GM21447 (cell line): ENCODE measurements at regions not wholly inside any gene's neighbourhood (a gene's known extent, or its start where the extent isn't known, plus 50 kb on each side); places are given as distances from the start of the nearest gene placed in this dataset.
A peak's percentile ranks its signal among the peaks of the same experiment; 100 is the strongest.
"Not testable (repeated sequence)": the region's sequence is repeated elsewhere in the genome, so short reads cannot be mapped to it uniquely, and the experiment has no call there.

Experiments
- ATAC-seq: cut with Tn5 transposase; IDR thresholded peaks from one replicate; pipeline ENCODE4 v1.9.1; 2021; ENCODE audit not compliant: unreplicated experiment

DNA sequence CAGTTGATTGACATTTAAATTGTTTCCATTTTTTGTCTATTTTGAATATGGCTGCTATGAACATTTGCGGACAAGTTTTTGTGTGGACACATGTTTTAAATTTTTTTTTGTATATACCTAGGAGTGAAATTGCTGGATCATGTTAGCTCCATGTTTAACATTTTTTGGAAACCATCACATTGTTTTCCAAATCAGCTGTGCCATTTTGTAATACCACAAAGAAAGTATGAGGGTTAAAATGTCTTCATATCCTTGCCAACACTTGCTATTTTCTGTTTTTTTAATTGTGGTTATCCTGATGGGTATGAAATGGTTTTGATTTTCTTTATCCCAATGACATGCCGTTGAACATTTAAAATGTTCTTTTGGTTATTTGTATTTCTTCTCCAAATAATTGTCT is 52.1 kb downstream of the CARTPT start:
- no peak for ATAC-seq

DNA sequence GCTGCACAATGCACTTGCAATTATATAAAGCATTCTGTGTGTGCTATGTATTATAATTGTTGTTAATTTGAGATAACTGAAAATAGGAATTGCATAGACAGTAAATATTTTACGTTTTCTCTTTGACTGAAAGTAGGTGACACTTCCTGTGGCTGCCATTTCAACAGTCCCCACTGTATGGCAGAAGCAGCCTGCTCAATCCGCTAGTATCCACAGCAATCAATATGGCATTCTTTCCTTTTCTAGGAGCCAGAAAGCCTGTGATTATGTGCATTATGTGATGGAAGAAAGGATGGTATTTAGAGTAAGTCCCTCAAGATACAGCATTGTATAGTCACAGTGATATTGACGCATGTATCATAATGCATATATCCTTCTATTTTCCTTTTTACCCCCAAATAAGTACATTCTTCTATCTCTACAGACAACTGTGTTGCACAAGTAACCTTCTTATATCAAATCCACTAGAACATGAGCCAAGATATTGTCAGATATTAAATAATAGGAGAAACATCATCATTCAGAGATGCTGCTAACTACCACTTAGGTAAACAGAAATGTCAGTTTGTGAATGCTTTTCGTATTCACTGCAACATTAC is 59.7 kb downstream of the CARTPT start:
- ATAC-seq: no peak

GRCh38 chr5:71780597-71780996 is 61.5 kb downstream of the CARTPT start:
- no peak for ATAC-seq

DNA sequence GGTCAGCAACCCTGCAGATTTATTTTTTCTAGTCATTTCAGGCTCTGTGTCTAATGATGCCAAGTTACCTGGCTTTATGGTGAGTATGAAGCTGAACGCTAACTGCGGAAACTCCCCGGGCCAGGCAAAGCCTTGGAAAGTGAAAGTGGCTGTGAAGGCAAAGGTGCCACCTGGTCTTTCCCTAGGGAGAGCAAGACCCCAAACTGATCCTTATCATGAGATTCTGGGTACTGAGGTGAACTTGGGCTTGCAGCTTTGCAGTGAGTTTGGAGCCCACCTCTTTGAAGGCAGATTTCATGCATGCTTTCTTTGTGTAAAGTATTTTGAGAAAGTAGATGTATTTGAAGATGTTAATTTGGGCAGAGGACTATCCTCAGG is 63.3 kb downstream of the CARTPT start:
- ATAC-seq: peak; percentile 37

GRCh38 chr5:71782771-71783770 is 64.0 kb downstream of the CARTPT start:
- peak; percentile 98 for ATAC-seq

- ATAC-seq: no peak
Measured at GRCh38 chr5:71783891-71784290, 64.8 kb downstream of the CARTPT start.

GRCh38 chr5:71786337-71787055 is 67.4 kb downstream of the CARTPT start:
- ATAC-seq: no peak

DNA sequence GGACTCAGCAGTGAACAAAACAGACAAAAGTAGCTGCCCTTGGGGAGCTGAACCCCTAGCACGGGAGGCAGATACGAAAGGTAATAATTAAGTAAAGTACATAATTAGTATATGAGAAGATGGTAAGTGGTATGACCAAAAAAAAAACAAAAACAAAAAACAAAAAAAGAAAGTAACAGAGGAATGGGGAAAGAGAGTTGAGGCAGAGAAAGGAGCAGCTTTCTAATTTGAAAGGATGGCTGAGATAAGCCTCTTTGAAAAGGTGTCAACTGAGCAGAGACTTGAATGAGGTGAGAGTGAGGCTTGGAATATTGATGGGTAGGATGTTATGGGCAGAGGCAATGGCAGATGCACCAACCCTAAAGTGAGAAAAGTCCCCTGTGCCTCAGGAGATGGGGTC is 69.7 kb downstream of the CARTPT start:
- ATAC-seq: no peak

DNA sequence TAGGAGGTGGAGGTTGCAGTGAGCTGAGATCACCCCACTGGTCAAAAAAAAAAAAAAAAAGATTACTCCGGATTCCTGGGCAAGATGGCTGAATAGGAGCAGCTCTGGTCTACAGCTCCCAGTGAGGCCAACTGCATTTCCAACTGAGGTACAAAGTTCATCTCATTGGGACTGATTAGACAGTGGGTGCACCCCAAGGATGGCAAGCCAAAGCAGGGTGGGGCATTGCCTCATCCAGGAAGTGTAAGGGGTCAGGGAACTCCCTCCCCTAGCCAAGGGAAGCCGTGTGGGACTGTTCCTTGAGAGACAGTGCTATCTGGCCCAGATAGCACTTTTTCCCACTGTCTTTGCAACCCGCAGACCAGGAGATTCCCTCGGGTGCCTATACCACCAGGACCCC is 70.7 kb downstream of the CARTPT start:
- ATAC-seq: no peak

DNA sequence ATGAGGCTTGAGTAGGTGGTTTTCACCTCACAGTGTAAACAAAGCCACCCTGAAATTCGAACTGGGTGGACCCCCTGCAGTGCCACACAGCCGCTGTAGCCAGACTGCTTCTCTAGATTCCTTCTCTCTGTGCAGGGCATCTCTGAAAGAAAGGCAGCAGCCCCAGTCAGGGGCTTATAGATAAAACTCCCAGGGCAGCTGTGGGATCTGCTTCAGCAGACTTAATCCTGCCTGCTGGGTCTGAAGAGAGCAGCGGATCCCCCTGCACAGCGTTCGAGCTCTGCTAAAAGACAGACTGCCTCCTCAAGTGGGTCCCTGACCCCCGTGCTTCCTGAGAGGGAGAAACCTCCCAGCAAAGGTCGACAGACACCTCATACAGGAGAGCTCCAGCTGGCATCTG is 71.4 kb downstream of the CARTPT start:
- ATAC-seq: no peak

- ATAC-seq: not testable (repeated sequence)
Measured at GRCh38 chr5:71792041-71792440, 73.0 kb downstream of the CARTPT start.

- ATAC-seq: no peak
Measured at GRCh38 chr5:71794061-71794695, 75.1 kb downstream of the CARTPT start.

DNA sequence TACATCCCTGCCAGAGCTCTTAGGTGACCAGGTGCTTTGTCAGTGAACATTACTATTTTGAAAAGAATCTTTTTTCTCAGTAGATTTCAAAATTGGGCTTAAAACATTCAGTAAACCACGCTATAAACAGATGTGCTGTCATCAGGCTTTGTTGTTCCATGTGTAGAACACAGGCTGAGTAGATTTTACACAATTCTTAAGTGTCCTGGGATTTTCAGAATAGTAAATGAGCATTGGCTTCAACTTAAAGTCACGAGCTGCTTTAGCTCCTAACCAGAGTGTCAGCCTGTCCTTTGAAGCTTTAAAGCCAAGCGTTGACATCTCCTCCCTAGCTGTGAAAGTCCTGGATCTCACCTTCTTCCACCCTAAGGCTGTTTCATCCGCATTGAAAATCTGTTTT is 83.6 kb downstream of the CARTPT start:
- no peak for ATAC-seq

GRCh38 chr5:71806711-71807110 is 87.6 kb downstream of the CARTPT start:
- no peak for ATAC-seq

DNA sequence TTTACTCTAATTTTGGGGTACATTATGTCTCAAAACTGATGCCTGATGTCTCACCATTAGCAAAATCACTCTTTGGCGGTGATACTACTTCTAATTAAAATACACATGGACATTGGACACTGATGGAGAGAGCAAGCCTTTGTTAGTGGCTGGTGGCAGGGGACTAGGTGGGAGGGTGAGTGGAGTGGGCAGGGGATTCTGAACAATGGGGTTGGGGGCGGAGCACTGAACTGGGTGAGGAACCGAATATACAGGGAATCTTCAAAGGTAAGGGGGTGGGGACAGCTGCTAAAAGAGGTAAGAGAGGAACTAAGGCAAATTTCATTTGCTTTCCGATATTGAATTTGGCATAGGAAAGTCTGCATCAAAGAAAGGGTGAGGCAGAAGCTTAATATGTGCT is 88.8 kb downstream of the CARTPT start:
- no peak for ATAC-seq

DNA sequence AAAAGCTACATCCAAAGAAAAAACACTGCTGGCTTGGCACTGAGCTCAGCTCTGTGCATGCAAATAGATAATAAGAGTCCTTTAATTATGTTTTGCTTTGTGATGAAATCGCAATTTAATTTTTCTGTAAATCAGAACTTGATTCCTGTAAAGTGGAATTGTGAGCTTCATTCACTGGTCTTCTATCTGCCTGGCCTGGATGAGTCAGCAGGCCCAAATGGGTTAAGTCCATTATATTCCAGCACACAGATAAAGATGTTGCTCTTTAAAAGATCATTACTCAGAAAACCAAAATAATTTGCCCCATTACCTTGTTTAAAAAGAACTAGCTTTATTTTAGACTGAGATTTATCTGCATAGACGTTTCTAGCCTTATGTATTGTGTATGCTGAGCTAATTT is 90.4 kb downstream of the CARTPT start:
- ATAC-seq: no peak

DNA sequence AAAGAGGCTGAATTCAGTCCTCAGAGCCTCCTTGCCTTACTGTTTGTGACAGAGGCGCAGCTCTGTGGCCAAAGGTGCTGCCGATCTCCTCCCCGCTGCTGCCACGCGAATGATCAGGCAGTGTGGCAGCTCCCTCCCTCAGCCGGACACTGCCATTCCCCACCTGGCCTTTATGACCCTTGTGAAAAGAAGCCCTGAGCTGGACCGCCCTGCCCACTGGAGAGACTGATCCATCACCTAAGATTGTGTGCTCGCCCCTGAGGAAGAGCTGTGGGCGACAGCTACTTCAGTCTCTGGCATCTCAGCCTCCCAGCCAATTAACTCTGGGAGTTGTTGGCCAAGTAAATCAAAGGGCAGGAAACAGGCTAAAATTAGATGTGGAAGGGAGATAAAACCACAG is 90.9 kb downstream of the CARTPT start:
- no peak for ATAC-seq

GRCh38 chr5:71810471-71811195 is 91.6 kb downstream of the CARTPT start:
- ATAC-seq: no peak

GRCh38 chr5:71811779-71812178 is 92.7 kb downstream of the CARTPT start:
- ATAC-seq: no peak

DNA sequence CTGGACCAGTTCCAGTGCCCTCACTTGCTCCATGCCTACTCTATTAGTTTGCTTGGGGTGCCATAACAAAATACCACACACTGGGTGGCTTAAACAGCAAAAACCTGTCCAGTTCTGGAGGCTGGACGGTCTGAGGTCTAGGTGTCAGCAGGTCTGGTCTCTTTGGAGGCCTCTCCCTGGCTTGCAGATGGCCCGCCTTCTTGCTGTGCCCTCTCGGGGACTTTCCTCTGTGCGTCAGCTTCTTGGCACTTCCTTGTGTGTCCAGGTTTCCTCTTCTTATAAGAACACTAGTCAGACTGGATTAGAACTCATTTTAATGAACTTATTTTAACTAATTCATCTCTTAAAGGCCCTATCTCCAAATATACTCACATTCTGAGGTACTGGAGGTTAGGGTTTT is 97.2 kb downstream of the CARTPT start:
- ATAC-seq: no peak

DNA sequence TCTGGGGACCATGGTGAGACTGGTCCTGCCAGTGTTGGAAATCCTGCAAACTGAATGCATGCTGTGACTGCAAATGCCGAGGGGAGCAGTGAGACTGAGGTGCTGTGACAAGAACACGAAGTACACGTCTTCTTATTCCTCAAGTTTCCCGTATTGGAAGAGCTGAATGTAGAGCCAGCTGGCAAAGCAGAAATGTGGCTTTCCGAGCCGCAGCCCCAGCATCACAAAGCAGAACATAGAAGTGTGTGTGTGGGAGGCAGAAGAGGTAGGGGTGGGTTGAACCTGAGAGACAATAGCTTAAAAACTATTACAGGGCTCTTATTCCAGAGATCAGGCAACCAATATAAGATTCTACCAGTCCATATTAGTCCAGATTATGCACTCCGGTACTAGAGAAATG is 98.8 kb downstream of the CARTPT start:
- ATAC-seq: no peak
